ENCODE measurements at regions not wholly inside any gene's neighbourhood (a gene's known extent, or its start where the extent isn't known, plus 50 kb on each side); places are given as distances from the start of the nearest gene placed in this dataset.

- no peaks in the 10 kb centered on the region for H3K4me1 Mint-ChIP-seq (ENCODE audit: low read depth)
- CTCF ChIA-PET: no interaction called here
- no peaks in the 10 kb centered on the region for H3K9me3 Mint-ChIP-seq (ENCODE audit: insufficient read depth)
- POLR2A ChIA-PET: no interaction called here
- ATAC-seq (no peak), DNase-seq (no peak)
- no peak overlapping the region for H3K4me3 Mint-ChIP-seq
- H3K27me3 Mint-ChIP-seq (ENCODE audit: low read depth): no peaks in the 10 kb centered on the region
- no peak overlapping the region for H3K27ac Mint-ChIP-seq
- no peaks in the 10 kb centered on the region for H3K36me3 Mint-ChIP-seq (ENCODE audit: low read depth)
Observed at GRCh38 chr14:98555440-98555839, 716.6 kb downstream of the BCL11B start.

GRCh38 chr14:98564006-98564405 lies 708.0 kb downstream of the BCL11B start:
- CTCF ChIA-PET: no interaction called here
- POLR2A ChIA-PET: interaction anchor here (0.6 kb wide), 1 partner anchor 586 kb away, joined by 3 read pairs; no protein-coding TSS in a partner anchor
- no peaks in the 10 kb centered on the region for H3K4me1 Mint-ChIP-seq (ENCODE audit: low read depth)
- H3K4me3 Mint-ChIP-seq: no peak overlapping the region
- H3K27ac Mint-ChIP-seq: no peak overlapping the region
- H3K36me3 Mint-ChIP-seq (ENCODE audit: low read depth): no peaks in the 10 kb centered on the region
- ATAC-seq (no peak), DNase-seq (no peak)
- H3K9me3 Mint-ChIP-seq (ENCODE audit: insufficient read depth): no peaks in the 10 kb centered on the region
- H3K27me3 Mint-ChIP-seq (ENCODE audit: low read depth): peaks cover 2% of the 10 kb centered on the region

- Mint-ChIP-seq H3K4me1 (ENCODE audit: low read depth) (no peaks in the 10 kb centered on the region), H3K4me3 (no peak overlapping the region), H3K27me3 (ENCODE audit: low read depth) (peaks cover 2% of the 10 kb centered on the region), H3K9me3 (ENCODE audit: insufficient read depth) (no peaks in the 10 kb centered on the region), H3K36me3 (ENCODE audit: low read depth) (no peaks in the 10 kb centered on the region), H3K27ac (no peak overlapping the region)
- ATAC-seq (no peak), DNase-seq (no peak)
- POLR2A ChIA-PET: no interaction called here
- CTCF ChIA-PET: no interaction called here
Observed at GRCh38 chr14:98564541-98564940, 707.5 kb downstream of the BCL11B start.

GRCh38 chr14:98571104-98571503 lies 700.9 kb downstream of the BCL11B start:
- CTCF ChIA-PET: no interaction called here

GRCh38 chr14:98573082-98573481 lies 698.9 kb downstream of the BCL11B start:
- POLR2A ChIA-PET: no interaction called here
- no peak for DNase-seq
- Mint-ChIP-seq H3K4me3 (no peak overlapping the region), H3K4me1 (ENCODE audit: low read depth) (no peaks in the 10 kb centered on the region), H3K27me3 (ENCODE audit: low read depth) (no peaks in the 10 kb centered on the region), H3K36me3 (ENCODE audit: low read depth) (no peaks in the 10 kb centered on the region), H3K9me3 (ENCODE audit: insufficient read depth) (no peaks in the 10 kb centered on the region), H3K27ac (no peak overlapping the region)
- CTCF ChIA-PET: no interaction called here
- ATAC-seq: no peak

More at GRCh38 chr14:98571104-98571503, 700.9 kb downstream of the BCL11B start:
- H3K27me3 Mint-ChIP-seq (ENCODE audit: low read depth): no peaks in the 10 kb centered on the region
- ATAC-seq: no peak
- H3K9me3 Mint-ChIP-seq (ENCODE audit: insufficient read depth): no peaks in the 10 kb centered on the region
- no peak overlapping the region for H3K4me3 Mint-ChIP-seq
- H3K36me3 Mint-ChIP-seq (ENCODE audit: low read depth): no peaks in the 10 kb centered on the region
- no peak for DNase-seq
- H3K27ac Mint-ChIP-seq: no peak overlapping the region
- no peaks in the 10 kb centered on the region for H3K4me1 Mint-ChIP-seq (ENCODE audit: low read depth)
- POLR2A ChIA-PET: no interaction called here

- ChIA-PET POLR2A (no interaction called here), CTCF (no interaction called here)
- DNase-seq: no peak
- Mint-ChIP-seq H3K4me1 (ENCODE audit: low read depth) (no peaks in the 10 kb centered on the region), H3K4me3 (no peak overlapping the region), H3K27me3 (ENCODE audit: low read depth) (no peaks in the 10 kb centered on the region), H3K27ac (no peak overlapping the region), H3K9me3 (ENCODE audit: insufficient read depth) (no peaks in the 10 kb centered on the region), H3K36me3 (ENCODE audit: low read depth) (no peaks in the 10 kb centered on the region)
- ATAC-seq: no peak
Observed at GRCh38 chr14:98576463-98576862, 695.5 kb downstream of the BCL11B start.

GRCh38 chr14:98578204-98578603 lies 693.8 kb downstream of the BCL11B start:
- Mint-ChIP-seq H3K36me3 (ENCODE audit: low read depth) (no peaks in the 10 kb centered on the region), H3K4me1 (ENCODE audit: low read depth) (no peaks in the 10 kb centered on the region), H3K9me3 (ENCODE audit: insufficient read depth) (no peaks in the 10 kb centered on the region), H3K4me3 (no peak overlapping the region), H3K27me3 (ENCODE audit: low read depth) (no peaks in the 10 kb centered on the region), H3K27ac (no peak overlapping the region)
- DNase-seq (no peak), ATAC-seq (no peak)
- CTCF ChIA-PET: no interaction called here
- POLR2A ChIA-PET: no interaction called here

GRCh38 chr14:98579140-98579539 lies 692.9 kb downstream of the BCL11B start:
- Mint-ChIP-seq H3K27me3 (ENCODE audit: low read depth) (no peaks in the 10 kb centered on the region), H3K4me1 (ENCODE audit: low read depth) (no peaks in the 10 kb centered on the region), H3K9me3 (ENCODE audit: insufficient read depth) (no peaks in the 10 kb centered on the region), H3K36me3 (ENCODE audit: low read depth) (no peaks in the 10 kb centered on the region), H3K27ac (no peak overlapping the region), H3K4me3 (no peak overlapping the region)
- no peak for ATAC-seq
- POLR2A ChIA-PET: no interaction called here
- DNase-seq: no peak
- CTCF ChIA-PET: no interaction called here

GRCh38 chr14:98580131-98580678 lies 691.8 kb downstream of the BCL11B start:
- no peak overlapping the region for H3K4me3 Mint-ChIP-seq
- H3K27ac Mint-ChIP-seq: no peak overlapping the region
- no peaks in the 10 kb centered on the region for H3K4me1 Mint-ChIP-seq (ENCODE audit: low read depth)
- H3K9me3 Mint-ChIP-seq (ENCODE audit: insufficient read depth): no peaks in the 10 kb centered on the region
- H3K36me3 Mint-ChIP-seq (ENCODE audit: low read depth): no peaks in the 10 kb centered on the region
- ChIA-PET POLR2A (interaction anchor here (0.6 kb wide), 1 partner anchor 416 kb away, joined by 3 read pairs; no protein-coding TSS in a partner anchor), CTCF (no interaction called here)
- DNase-seq (peak; percentile 51), ATAC-seq (no peak)
- H3K27me3 Mint-ChIP-seq (ENCODE audit: low read depth): no peaks in the 10 kb centered on the region

- ATAC-seq: no peak
- ChIA-PET CTCF (no interaction called here), POLR2A (no interaction called here)
- peak; percentile 6 for DNase-seq
- no peak overlapping the region for H3K4me3 Mint-ChIP-seq
- no peaks in the 10 kb centered on the region for H3K36me3 Mint-ChIP-seq (ENCODE audit: low read depth)
- H3K27ac Mint-ChIP-seq: no peak overlapping the region
- H3K9me3 Mint-ChIP-seq (ENCODE audit: insufficient read depth): no peaks in the 10 kb centered on the region
- no peaks in the 10 kb centered on the region for H3K4me1 Mint-ChIP-seq (ENCODE audit: low read depth)
- no peaks in the 10 kb centered on the region for H3K27me3 Mint-ChIP-seq (ENCODE audit: low read depth)
Observed at GRCh38 chr14:98582276-98582675, 689.7 kb downstream of the BCL11B start.

- CTCF ChIA-PET: no interaction called here
- no peaks in the 10 kb centered on the region for H3K4me1 Mint-ChIP-seq (ENCODE audit: low read depth)
- no peaks in the 10 kb centered on the region for H3K27me3 Mint-ChIP-seq (ENCODE audit: low read depth)
- ATAC-seq: no peak
- no peaks in the 10 kb centered on the region for H3K36me3 Mint-ChIP-seq (ENCODE audit: low read depth)
- DNase-seq: peak; percentile 8
- H3K9me3 Mint-ChIP-seq (ENCODE audit: insufficient read depth): peaks cover 3% of the 10 kb centered on the region
- POLR2A ChIA-PET: no interaction called here
- H3K4me3 Mint-ChIP-seq: no peak overlapping the region
- no peak overlapping the region for H3K27ac Mint-ChIP-seq
Observed at GRCh38 chr14:98591161-98591560, 680.8 kb downstream of the BCL11B start.

- DNase-seq: peak; percentile 4
- ChIA-PET CTCF (no interaction called here), POLR2A (no interaction called here)
- H3K27ac Mint-ChIP-seq: no peak overlapping the region
- H3K9me3 Mint-ChIP-seq (ENCODE audit: insufficient read depth): peaks cover 16% of the 10 kb centered on the region
- no peaks in the 10 kb centered on the region for H3K36me3 Mint-ChIP-seq (ENCODE audit: low read depth)
- ATAC-seq: no peak
- no peaks in the 10 kb centered on the region for H3K4me1 Mint-ChIP-seq (ENCODE audit: low read depth)
- no peaks in the 10 kb centered on the region for H3K27me3 Mint-ChIP-seq (ENCODE audit: low read depth)
- H3K4me3 Mint-ChIP-seq: no peak overlapping the region
Observed at GRCh38 chr14:98592611-98593170, 679.3 kb downstream of the BCL11B start.

- H3K4me1 Mint-ChIP-seq (ENCODE audit: low read depth): no peaks in the 10 kb centered on the region
- POLR2A ChIA-PET: no interaction called here
- ATAC-seq (no peak), DNase-seq (peak; percentile 8)
- H3K36me3 Mint-ChIP-seq (ENCODE audit: low read depth): no peaks in the 10 kb centered on the region
- no peak overlapping the region for H3K4me3 Mint-ChIP-seq
- H3K27me3 Mint-ChIP-seq (ENCODE audit: low read depth): no peaks in the 10 kb centered on the region
- peaks cover 20% of the 10 kb centered on the region for H3K9me3 Mint-ChIP-seq (ENCODE audit: insufficient read depth)
- CTCF ChIA-PET: no interaction called here
- no peak overlapping the region for H3K27ac Mint-ChIP-seq
Observed at GRCh38 chr14:98593361-98593761, 678.6 kb downstream of the BCL11B start.

Measured in activated CD8-positive, alpha-beta T cell treated with anti-CD3 and anti-CD28 coated beads, Interleukin-2, amount 10 ng/mL, durations not matched to agents 7 days and 5 days (primary cell).